CD4-positive, alpha-beta T cell treated with Interleukin-17A for 1 hour (primary cell): ENCODE measurements at regions not wholly inside any gene's neighbourhood (a gene's known extent, or its start where the extent isn't known, plus 50 kb on each side); places are given as distances from the start of the nearest gene placed in this dataset.

Source experiments
- DNase-seq: peaks from one replicate; pipeline ENCODE4 v3.0.0-alpha.2; 2020

- no peak for DNase-seq
These were observed 245.7 kb downstream of the C12orf50 start for GRCh38 chr12:87783467-87783866.

- no peak for DNase-seq
These were observed 246.4 kb downstream of the C12orf50 start for GRCh38 chr12:87782838-87783237.

GRCh38 chr12:87779858-87780498 is 249.2 kb downstream of the C12orf50 start:
- DNase-seq, result no peak

- DNase-seq, result no peak
These were observed 250.2 kb downstream of the C12orf50 start for GRCh38 chr12:87779016-87779415.

GRCh38 chr12:87778065-87778464 is 251.1 kb downstream of the C12orf50 start:
- no peak for DNase-seq

- DNase-seq, result no peak
These were observed 253.4 kb downstream of the C12orf50 start for GRCh38 chr12:87775784-87776183.

- DNase-seq, result no peak
These were observed 254.2 kb downstream of the C12orf50 start for GRCh38 chr12:87775051-87775450.

- DNase-seq, result no peak
These were observed 256.8 kb downstream of the C12orf50 start for GRCh38 chr12:87772401-87772800.

- no peak for DNase-seq
These were observed 260.5 kb downstream of the C12orf50 start for GRCh38 chr12:87768501-87769287.

- DNase-seq, result no peak
These were observed 263.2 kb downstream of the C12orf50 start for GRCh38 chr12:87766044-87766443.

- no peak for DNase-seq
These were observed 268.3 kb downstream of the C12orf50 start for GRCh38 chr12:87760943-87761342.

- no peak for DNase-seq
These were observed 270.9 kb downstream of the C12orf50 start for GRCh38 chr12:87758271-87758670.

GRCh38 chr12:87756721-87757120 is 272.5 kb downstream of the C12orf50 start:
- no peak for DNase-seq

- DNase-seq, result no peak
These were observed 273.1 kb downstream of the C12orf50 start for GRCh38 chr12:87756111-87756510.

- DNase-seq, result no peak
These were observed 300.1 kb downstream of the C12orf50 start for GRCh38 chr12:87728931-87729593.

- no peak for DNase-seq
These were observed 308.2 kb downstream of the C12orf50 start for GRCh38 chr12:87720967-87721366.

GRCh38 chr12:87704374-87704773 is 324.8 kb downstream of the C12orf50 start:
- DNase-seq, result no peak

- DNase-seq, result no peak
These were observed 338.9 kb downstream of the C12orf50 start for GRCh38 chr12:87690236-87690810.

- no peak for DNase-seq
These were observed 340.0 kb downstream of the C12orf50 start for GRCh38 chr12:87689196-87689595.

GRCh38 chr12:87687362-87687761 is 341.8 kb downstream of the C12orf50 start:
- DNase-seq, result no peak

GRCh38 chr12:87685696-87686095 is 343.5 kb downstream of the C12orf50 start:
- DNase-seq, result no peak

- no peak for DNase-seq
These were observed 349.9 kb downstream of the C12orf50 start for GRCh38 chr12:87679251-87679650.

- no peak for DNase-seq
These were observed 350.7 kb downstream of the C12orf50 start for GRCh38 chr12:87678453-87678852.

- no peak for DNase-seq
These were observed 352.5 kb downstream of the C12orf50 start for GRCh38 chr12:87676731-87677130.
